Esophagus squamous epithelium (tissue), 4 donors: ENCODE measurements at regions not wholly inside any gene's neighbourhood (a gene's known extent, or its start where the extent isn't known, plus 50 kb on each side); places are given as distances from the start of the nearest gene placed in this dataset.

Experiments used
- CTCF ChIP-seq, 6 experiments: fragments of 450-650 bp in 4 of 6; fragments of 200-600 bp in 2 of 6; sonication (generic) in 2 of 6; IDR thresholded peaks; one replicate each; pipeline ENCODE4 v1.5.1; 2016 to 2019; ENCODE audit warnings: antibody characterized with exemption in 6 of 6, mild to moderate bottlenecking in 4 of 6, moderate library complexity in 4 of 6
- POLR2A ChIP-seq, 4 donors: fragments of 450-650 bp; IDR thresholded peaks; one replicate each; pipeline ENCODE4 v1.6.1; 2017; ENCODE audit warnings: antibody characterized with exemption in 4 of 4, mild to moderate bottlenecking in 4 of 4, moderate library complexity in 3 of 4

- no peak for TF ChIP-seq CTCF (IDR thresholded peaks at IDR 0.05)
- no peak for TF ChIP-seq POLR2A (IDR thresholded peaks at IDR 0.05)
These were observed 97.9 kb upstream of the PAXBP1 start for GRCh38 chr21:32869459-32869858.
